B cell (primary cell): ENCODE measurements at regions not wholly inside any gene's neighbourhood (a gene's known extent, or its start where the extent isn't known, plus 50 kb on each side); places are given as distances from the start of the nearest gene placed in this dataset.

ENCODE experiments used
- ATAC-seq: fragments of 200-7000 bp; cut with Tn5 transposase; one replicate; pipeline ENCODE4 v1.10.0; 2021; ENCODE audit warnings: low read depth, mild to moderate bottlenecking, moderate number of reproducible peaks, moderate library complexity
- CTCF ChIA-PET: fragments of 350-600 bp; sonication (Branson Sonifier 250); formaldehyde crosslinking; loops from one replicate; lab custom pipeline; 2021; ENCODE audit warnings: antibody characterized with exemption, inconsistent platforms; lab: Charles Lee
- POLR2A ChIA-PET: fragments of 350-600 bp; sonication (Branson Sonifier 250); formaldehyde crosslinking; loops from one replicate; lab custom pipeline; 2021; ENCODE audit warnings: antibody characterized with exemption; lab: Charles Lee
- DNase-seq: peaks from one replicate; pipeline ENCODE4 v3.0.0; 2013
- H2AFZ ChIP-seq: 2 replicates; pipeline ENCODE4 v1.6.1; 2012; ENCODE audit warnings: mild to moderate bottlenecking, low read depth, low read length; ENCODE audit not compliant: insufficient read depth, poor library complexity, severe bottlenecking
- H3K27ac ChIP-seq, 2 donors: 1 replicate in 1 of 2; 2 replicates in 1 of 2; pipeline ENCODE4 v1.5.1; 2012 to 2013; ENCODE audit warnings: low read length in 2 of 2, mild to moderate bottlenecking in 2 of 2, moderate library complexity in 1 of 2
- H3K27me3 ChIP-seq, 4 experiments: fragments of 200-600 bp in 1 of 4; sonication (generic) in 1 of 4; replicated peaks in 1 of 4; 1 replicate in 2 of 4; 2 replicates in 2 of 4; pipeline versions ENCODE4 v1.6.1 to v1.7.0; 2013 to 2016; ENCODE audit warnings: low read length in 3 of 4, mild to moderate bottlenecking in 2 of 4, mixed read lengths in 1 of 4, moderate library complexity in 1 of 4; ENCODE audit not compliant: insufficient read depth in 4 of 4, control insufficient read depth in 3 of 4; ENCODE audit errors: control extremely low read depth in 1 of 4
- H3K36me3 ChIP-seq, 2 experiments: replicated peaks in 1 of 2; 1 replicate in 1 of 2; 2 replicates in 1 of 2; pipeline versions ENCODE4 v1.6.1 to v1.7.1; 2013; ENCODE audit warnings: low read length in 1 of 2; ENCODE audit not compliant: insufficient read depth in 2 of 2, control insufficient read depth in 1 of 2; ENCODE audit errors: control extremely low read depth in 1 of 2, extremely low read depth in 1 of 2
- H3K4me1 ChIP-seq, 2 donors: fragments of 200-600 bp in 1 of 2; sonication (generic) in 1 of 2; 1 replicate in 1 of 2; 2 replicates in 1 of 2; pipeline versions ENCODE4 v1.5.1 to v1.6.1; 2013 to 2017; ENCODE audit warnings: low read length in 2 of 2; ENCODE audit not compliant: control insufficient read depth in 2 of 2, insufficient read depth in 2 of 2
- H3K4me2 ChIP-seq: replicated peaks from 2 replicates; pipeline ENCODE3; 2012; ENCODE audit warnings: mild to moderate bottlenecking, low read depth, low read length; ENCODE audit not compliant: poor library complexity, severe bottlenecking
- H3K4me3 ChIP-seq, 5 experiments: fragments of 200-600 bp in 1 of 5; sonication (generic) in 1 of 5; 1 replicate in 3 of 5; 2 replicates in 2 of 5; pipeline versions ENCODE4 v1.5.1 to v1.7.0; 2011 to 2016; ENCODE audit warnings: low read length in 4 of 5, mild to moderate bottlenecking in 4 of 5, low read depth in 2 of 5, control low read depth in 1 of 5, moderate library complexity in 1 of 5; ENCODE audit not compliant: insufficient read depth in 1 of 5; ENCODE audit errors: control extremely low read depth in 1 of 5, extremely low read depth in 1 of 5
- H3K79me2 ChIP-seq: fragments of 200-600 bp; sonication (generic); one replicate; pipeline ENCODE4 v1.6.0; 2016; ENCODE audit warnings: low read length; ENCODE audit not compliant: control insufficient read depth, insufficient read depth
- H3K9ac ChIP-seq: fragments of 200-600 bp; sonication (generic); 2 replicates; pipeline ENCODE4 v1.6.1; 2017; ENCODE audit warnings: mild to moderate bottlenecking, low read length, moderate library complexity
- H3K9me3 ChIP-seq, 3 donors: one replicate each; pipeline versions ENCODE4 v1.6.1 to v1.7.1; 2013; ENCODE audit warnings: low read length in 2 of 3; ENCODE audit not compliant: control insufficient read depth in 2 of 3, insufficient read depth in 1 of 3; ENCODE audit errors: control extremely low read depth in 1 of 3
- H4K20me1 ChIP-seq: 2 replicates; pipeline ENCODE4 v1.6.0; 2012; ENCODE audit warnings: mild to moderate bottlenecking, low read length; ENCODE audit not compliant: insufficient read depth, control insufficient read depth, poor library complexity, severe bottlenecking
- H3K27ac Mint-ChIP-seq: one replicate; pipeline ENCODE4 v1.8.0; 2021; ENCODE audit warnings: mixed read lengths
- H3K27me3 Mint-ChIP-seq: one replicate; pipeline ENCODE4 v1.8.0; 2021; ENCODE audit warnings: mixed read lengths
- H3K4me1 Mint-ChIP-seq: one replicate; pipeline ENCODE4 v1.8.0; 2021; ENCODE audit warnings: mixed read lengths
- H3K4me3 Mint-ChIP-seq: one replicate; pipeline ENCODE4 v1.8.0; 2021; ENCODE audit warnings: mixed read lengths
- H3K9me3 Mint-ChIP-seq: one replicate; pipeline ENCODE4 v1.8.0; 2022; ENCODE audit warnings: mixed read lengths; ENCODE audit not compliant: insufficient read depth
- EZH2 ChIP-seq: IDR thresholded peaks from 2 replicates; pipeline ENCODE4 v1.6.1; 2012; ENCODE audit warnings: borderline replicate concordance, low read depth, mild to moderate bottlenecking, moderate library complexity, low read length; ENCODE audit not compliant: insufficient read depth, poor library complexity, severe bottlenecking
- WGBS: methylation state at CpG from one replicate; pipeline ENCODE4 v1.1.5; 2013; ENCODE audit warnings: missing lambda C conversion rate; ENCODE audit not compliant: insufficient coverage; 5-methylcytosine and 5-hydroxymethylcytosine counted together
- intact Hi-C: fragments of 100-400 bp; cut with micrococcal nuclease; formaldehyde crosslinking; loops from one replicate; pipeline ENCODE4 v1.10.0; 2022
- TF ChIP-seq, protein P1 (sequence below): fragments of 200-600 bp; IDR thresholded peaks from one replicate; pipeline ENCODE4 v1.8.0; 2022; ENCODE audit warnings: antibody characterized with exemption, mild to moderate bottlenecking

DNA sequence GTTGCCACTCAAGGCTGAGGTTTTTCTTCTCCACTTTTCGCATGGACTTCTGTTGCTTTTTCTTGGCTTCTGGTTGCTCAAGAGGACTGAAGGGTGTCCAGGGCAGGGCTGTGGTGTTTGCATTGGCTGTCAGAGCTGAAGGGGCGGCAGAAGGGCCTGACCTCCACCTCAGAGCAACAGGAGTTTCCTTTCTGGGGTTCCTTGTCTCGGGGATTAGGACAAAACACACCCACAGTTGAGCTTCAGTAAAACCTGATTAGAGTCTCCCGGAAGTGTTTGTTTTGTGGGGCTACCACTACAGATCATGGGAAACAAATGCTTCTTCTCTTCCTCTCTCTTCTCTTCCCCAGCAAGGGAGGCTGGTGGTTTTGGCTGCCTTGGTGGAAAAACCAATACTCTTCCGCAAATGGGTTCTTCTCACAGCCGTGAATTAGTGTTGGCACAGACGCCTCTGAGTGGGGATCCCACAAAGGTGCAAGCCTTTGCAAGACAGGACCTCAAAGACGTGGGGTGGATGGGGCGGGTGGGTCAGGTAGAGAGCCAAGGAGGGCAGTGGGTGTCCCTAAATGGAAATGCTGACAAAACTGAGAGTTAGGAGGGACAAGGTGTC is 317.7 kb upstream of the TBX3 start:
- no peak overlapping the region for H3K4me2 ChIP-seq
- H4K20me1 ChIP-seq, result no peaks in the 10 kb centered on the region
- CTCF ChIA-PET, result no interaction called here
- H3K27ac ChIP-seq, result no peak overlapping the region
- Mint-ChIP-seq H3K4me1 (no peaks in the 10 kb centered on the region), H3K4me3 (no peak overlapping the region), H3K9me3 (no peaks in the 10 kb centered on the region), H3K27me3 (no peaks in the 10 kb centered on the region), H3K27ac (no peak overlapping the region)
- ATAC-seq (no peak), DNase-seq (no peak)
- H3K9ac ChIP-seq, result no peak overlapping the region
- H3K79me2 ChIP-seq, result no peaks in the 10 kb centered on the region
- 78% methylated on average over 6 of the region's 9 CpGs for WGBS
- intact Hi-C loops, result no loop called here
- H3K4me1 ChIP-seq, result no peaks in the 10 kb centered on the region
- no peaks in the 10 kb centered on the region for H3K36me3 ChIP-seq
- TF ChIP-seq, protein P1, sequence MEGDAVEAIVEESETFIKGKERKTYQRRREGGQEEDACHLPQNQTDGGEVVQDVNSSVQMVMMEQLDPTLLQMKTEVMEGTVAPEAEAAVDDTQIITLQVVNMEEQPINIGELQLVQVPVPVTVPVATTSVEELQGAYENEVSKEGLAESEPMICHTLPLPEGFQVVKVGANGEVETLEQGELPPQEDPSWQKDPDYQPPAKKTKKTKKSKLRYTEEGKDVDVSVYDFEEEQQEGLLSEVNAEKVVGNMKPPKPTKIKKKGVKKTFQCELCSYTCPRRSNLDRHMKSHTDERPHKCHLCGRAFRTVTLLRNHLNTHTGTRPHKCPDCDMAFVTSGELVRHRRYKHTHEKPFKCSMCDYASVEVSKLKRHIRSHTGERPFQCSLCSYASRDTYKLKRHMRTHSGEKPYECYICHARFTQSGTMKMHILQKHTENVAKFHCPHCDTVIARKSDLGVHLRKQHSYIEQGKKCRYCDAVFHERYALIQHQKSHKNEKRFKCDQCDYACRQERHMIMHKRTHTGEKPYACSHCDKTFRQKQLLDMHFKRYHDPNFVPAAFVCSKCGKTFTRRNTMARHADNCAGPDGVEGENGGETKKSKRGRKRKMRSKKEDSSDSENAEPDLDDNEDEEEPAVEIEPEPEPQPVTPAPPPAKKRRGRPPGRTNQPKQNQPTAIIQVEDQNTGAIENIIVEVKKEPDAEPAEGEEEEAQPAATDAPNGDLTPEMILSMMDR, result no peak
- TF ChIP-seq EZH2, result no peak
- no peak overlapping the region for H2AFZ ChIP-seq
- no peak overlapping the region for H3K4me3 ChIP-seq
- POLR2A ChIA-PET, result no interaction called here
- H3K9me3 ChIP-seq, result peaks cover 0 to 14% (median 0%) of the 10 kb centered on the region in 3 donors
- H3K27me3 ChIP-seq, result no peaks in the 10 kb centered on the region

DNA sequence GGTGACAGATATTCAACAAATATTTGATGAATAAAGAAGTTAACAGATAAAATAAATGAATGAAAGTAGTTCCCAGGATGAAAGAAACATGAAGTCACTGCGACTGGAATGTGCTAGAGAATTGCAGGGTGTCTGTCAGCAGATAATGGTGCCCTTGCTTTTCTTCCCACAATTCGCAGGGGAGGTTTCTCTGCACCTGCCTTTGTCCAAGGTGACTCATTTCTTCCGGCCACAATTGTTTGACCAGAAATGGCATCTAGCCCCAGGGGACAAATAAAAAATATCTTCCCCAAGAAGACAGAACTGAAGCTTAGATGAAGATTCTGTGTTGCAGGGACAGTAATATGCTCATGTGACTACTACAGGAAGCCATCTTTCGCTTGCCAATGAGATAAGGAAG is 316.1 kb upstream of the TBX3 start:
- Histone ChIP-seq H2AFZ (no peak overlapping the region), H3K4me2 (no peak overlapping the region), H3K4me3 (no peak overlapping the region), H3K27me3 (no peaks in the 10 kb centered on the region), H3K36me3 (no peaks in the 10 kb centered on the region), H3K27ac (no peak overlapping the region), H3K9ac (no peak overlapping the region), H3K79me2 (no peaks in the 10 kb centered on the region), H3K9me3 (peaks cover 0 to 17% (median 2%) of the 10 kb centered on the region in 3 donors), H4K20me1 (no peaks in the 10 kb centered on the region), H3K4me1 (no peaks in the 10 kb centered on the region)
- Mint-ChIP-seq H3K9me3 (peaks cover 7% of the 10 kb centered on the region), H3K27me3 (no peaks in the 10 kb centered on the region), H3K27ac (no peak overlapping the region), H3K4me3 (no peak overlapping the region), H3K4me1 (no peaks in the 10 kb centered on the region)
- intact Hi-C loops, result no loop called here
- CTCF ChIA-PET, result no interaction called here
- TF ChIP-seq, protein P1, result no peak
- no peak for TF ChIP-seq EZH2
- WGBS, result 78% methylated on average over 3 of the region's 4 CpGs
- ATAC-seq (peak; percentile 33), DNase-seq (no peak)
- POLR2A ChIA-PET, result no interaction called here
